Fibroblast of mammary gland (primary cell): ENCODE measurements at regions not wholly inside any gene's neighbourhood (a gene's known extent, or its start where the extent isn't known, plus 50 kb on each side); places are given as distances from the start of the nearest gene placed in this dataset.

Experiments
- DNase-seq: peaks from one replicate; pipeline ENCODE4 v3.0.0-alpha.2; 2010; ENCODE audit warnings: low read depth
- H3K4me3 ChIP-seq: 2 replicates; pipeline ENCODE4 v1.5.1; 2011; ENCODE audit warnings: low read depth, mild to moderate bottlenecking, low read length, moderate library complexity; ENCODE audit not compliant: control insufficient read depth
- CTCF ChIP-seq: conservative IDR thresholded peaks from 2 replicates; pipeline ENCODE4 v1.5.1; 2011; ENCODE audit warnings: low read depth, low read length, inconsistent platforms; ENCODE audit not compliant: control insufficient read depth, insufficient read depth

GRCh38 chr2:196274387-196274809 lies 103.0 kb upstream of the STK17B start:
- no peak overlapping the region for H3K4me3 ChIP-seq
- peak; percentile 66 for DNase-seq
- no peak for TF ChIP-seq CTCF

- H3K4me3 ChIP-seq = no peak overlapping the region
- no peak for TF ChIP-seq CTCF
- DNase-seq = peak; percentile 97
Observed at GRCh38 chr2:196275646-196276352, 104.4 kb upstream of the STK17B start.

- no peak for TF ChIP-seq CTCF
- no peak overlapping the region for H3K4me3 ChIP-seq
- DNase-seq = no peak
Observed at GRCh38 chr2:196276421-196276820, 105.0 kb upstream of the STK17B start.

GRCh38 chr2:196277002-196277401 lies 105.6 kb upstream of the STK17B start:
- peak; percentile 69 for TF ChIP-seq CTCF
- peak; percentile 70 for DNase-seq
- no peak overlapping the region for H3K4me3 ChIP-seq

- H3K4me3 ChIP-seq = peak overlapping the region; percentile 13
- peak; percentile 92 for DNase-seq
- TF ChIP-seq CTCF = no peak
Observed at GRCh38 chr2:196278491-196278911, 107.1 kb upstream of the STK17B start.

GRCh38 chr2:196279541-196279940 lies 108.2 kb upstream of the STK17B start:
- TF ChIP-seq CTCF = no peak
- peak; percentile 38 for DNase-seq
- no peak overlapping the region for H3K4me3 ChIP-seq
